Right lobe of liver (tissue), 6 donors: ENCODE measurements at regions not wholly inside any gene's neighbourhood (a gene's known extent, or its start where the extent isn't known, plus 50 kb on each side); places are given as distances from the start of the nearest gene placed in this dataset.

Experiments used
- ATAC-seq, 4 donors: fragments of 200-7000 bp; cut with Tn5 transposase; one replicate each; pipeline ENCODE4 v1.9.1; 2020; ENCODE audit warnings: mild to moderate bottlenecking in 4 of 4, moderate library complexity in 4 of 4
- DNase-seq, 3 donors: peaks; one replicate each; pipeline ENCODE4 v3.0.0-alpha.2; 2020
- H3K27ac ChIP-seq, 3 donors: fragments of 200-600 bp; one replicate each; pipeline ENCODE4 v1.8.0; 2022
- H3K27me3 ChIP-seq, 2 donors: fragments of 200-600 bp; one replicate each; pipeline ENCODE4 v1.8.0; 2022
- H3K36me3 ChIP-seq, 4 donors: fragments of 200-600 bp; sonication (generic) in 1 of 4; one replicate each; pipeline versions ENCODE4 v1.5.1 to v1.8.0; 2017 to 2022; ENCODE audit warnings: control low read depth in 1 of 4
- H3K4me1 ChIP-seq, 4 donors: fragments of 200-600 bp; sonication (generic) in 1 of 4; one replicate each; pipeline versions ENCODE4 v1.5.1 to v1.8.0; 2017 to 2022; ENCODE audit warnings: control low read depth in 1 of 4
- H3K4me3 ChIP-seq, 3 donors: fragments of 200-600 bp; one replicate each; pipeline ENCODE4 v1.8.0; 2022
- H3K9me3 ChIP-seq, 4 donors: fragments of 200-600 bp; sonication (generic) in 1 of 4; one replicate each; pipeline versions ENCODE4 v1.5.1 to v1.8.0; 2017 to 2022; ENCODE audit warnings: control low read depth in 1 of 4
- CTCF ChIP-seq, 4 donors: fragments of 200-600 bp in 3 of 4; fragments of 450-650 bp in 1 of 4; IDR thresholded peaks; one replicate each; pipeline versions ENCODE4 v1.5.1 to v1.8.0; 2016 to 2022; ENCODE audit warnings: antibody characterized with exemption in 4 of 4, mild to moderate bottlenecking in 2 of 4
- POLR2A ChIP-seq: fragments of 450-650 bp; IDR thresholded peaks from one replicate; pipeline ENCODE4 v1.6.1; 2017; ENCODE audit warnings: antibody characterized with exemption, mild to moderate bottlenecking
- WGBS: methylation state at CpG from one replicate; pipeline ENCODE4 v1.1.6; 2018; ENCODE audit warnings: low coverage, low lambda C conversion rate; ENCODE audit not compliant: insufficient coverage; ENCODE audit errors: missing lambda C conversion rate; 5-methylcytosine and 5-hydroxymethylcytosine counted together
- intact Hi-C, 2 donors: fragments of 100-400 bp; cut with DNase I; formaldehyde crosslinking; loops; one replicate each; pipeline versions ENCODE4 v1.11.2 to v1.14.1; 2022
- donor health status: DM: no; HTN: yes; CAD: no.
- donor health status: DM: no; HTN: no; CAD: no.
- donor health status: DM: no; HTN: no; CAD: no.
- donor health status: DM: no; HTN: yes; CAD: no.
- donor health status: DM: no; HTN: yes; CAD: no.

GRCh38 chr12:132384916-132385774, 55.8 kb upstream of the GALNT9 start:
- no peak for DNase-seq
- WGBS: 47% methylated on average over 18 of the region's 25 CpGs
- no peaks in the 10 kb centered on the region for H3K36me3 ChIP-seq

DNA sequence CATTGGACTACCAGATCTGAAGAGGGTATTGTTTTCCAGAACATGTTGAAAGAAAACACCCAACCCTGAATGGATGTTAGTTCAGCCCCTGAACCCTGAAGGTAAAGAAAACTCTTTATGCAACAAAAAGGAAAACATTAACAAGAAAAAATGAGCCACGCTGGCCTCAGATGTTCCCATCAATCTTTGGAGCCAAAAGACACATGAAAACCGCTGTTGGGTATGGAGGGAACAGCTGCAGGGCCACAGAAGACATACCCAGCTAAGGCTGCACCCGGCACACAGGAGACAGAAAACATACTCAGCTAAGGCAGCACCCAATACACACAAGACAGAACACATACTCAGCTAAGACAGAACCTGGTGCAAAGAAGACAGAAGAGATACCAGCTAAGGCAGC, 51.3 kb upstream of the GALNT9 start:
- TF ChIP-seq CTCF (IDR thresholded peaks at IDR 0.05) (no peak), POLR2A (no peak)
- WGBS: 32% methylated on average over 3 of the region's 3 CpGs
- no peak overlapping the region for H3K27ac ChIP-seq
- no peaks in the 10 kb centered on the region for H3K36me3 ChIP-seq
- no peaks in the 10 kb centered on the region for H3K9me3 ChIP-seq
- intact Hi-C loops: no loop called here
- H3K27me3 ChIP-seq: no peaks in the 10 kb centered on the region
- no peak for DNase-seq
- no peak for ATAC-seq
- H3K4me1 ChIP-seq: no peaks in the 10 kb centered on the region
- no peak overlapping the region for H3K4me3 ChIP-seq

More at GRCh38 chr12:132384916-132385774, 55.8 kb upstream of the GALNT9 start:
- H3K27ac ChIP-seq: no peak overlapping the region
- intact Hi-C loops: no loop called here
- TF ChIP-seq CTCF (IDR thresholded peaks at IDR 0.05): no peak
- no peak for TF ChIP-seq POLR2A
- H3K4me3 ChIP-seq: no peak overlapping the region
- ATAC-seq: no peak
- no peaks in the 10 kb centered on the region for H3K4me1 ChIP-seq
- no peaks in the 10 kb centered on the region for H3K9me3 ChIP-seq
- no peaks in the 10 kb centered on the region for H3K27me3 ChIP-seq

DNA sequence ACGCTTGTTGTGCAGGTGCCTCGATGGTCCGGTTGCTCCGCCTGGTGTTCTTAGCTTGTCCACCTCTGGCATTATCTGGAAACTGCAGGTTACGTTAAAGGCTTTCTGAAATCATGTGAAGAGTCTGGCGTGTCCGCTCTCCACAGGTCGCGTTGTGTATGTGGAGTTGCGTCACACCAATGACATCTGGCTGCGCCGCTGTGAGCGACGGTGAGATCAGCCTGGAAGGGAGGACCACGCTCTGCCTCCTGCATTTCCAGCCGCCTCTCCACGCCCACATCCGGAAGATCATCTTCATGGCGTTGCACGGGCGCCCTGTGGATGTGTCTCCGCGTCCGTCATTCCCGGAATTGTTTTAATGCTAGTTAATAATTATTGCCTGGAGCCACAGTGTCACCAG, 50.6 kb upstream of the GALNT9 start:
- TF ChIP-seq POLR2A: no peak
- TF ChIP-seq CTCF (IDR thresholded peaks at IDR 0.05): no peak
- DNase-seq (no peak), ATAC-seq (no peak)
- WGBS: 74% methylated on average over 10 of the region's 25 CpGs
- Histone ChIP-seq H3K9me3 (no peaks in the 10 kb centered on the region), H3K36me3 (no peaks in the 10 kb centered on the region), H3K4me1 (no peaks in the 10 kb centered on the region), H3K27me3 (no peaks in the 10 kb centered on the region), H3K4me3 (no peak overlapping the region), H3K27ac (no peak overlapping the region)
- intact Hi-C loops: no loop called here

DNA sequence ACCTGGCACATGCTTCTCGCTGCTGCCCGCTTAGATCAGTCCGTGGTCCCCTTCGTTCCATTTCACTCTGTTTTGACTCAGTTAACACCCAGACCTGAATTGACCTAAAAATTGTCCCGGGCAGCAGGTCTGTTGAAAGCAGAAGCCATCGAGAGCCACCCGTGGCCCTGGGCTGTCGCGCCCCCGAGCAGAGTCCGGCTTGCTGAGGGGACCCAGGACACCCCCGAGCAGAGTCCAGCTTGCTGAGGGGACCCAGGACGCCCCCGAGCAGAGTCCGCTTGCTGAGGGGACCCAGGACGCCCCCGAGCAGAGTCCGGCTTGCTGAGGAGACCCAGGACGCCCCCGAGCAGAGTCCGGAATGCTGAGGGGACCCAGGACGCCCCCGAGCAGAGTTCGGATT, 50.2 kb upstream of the GALNT9 start:
- no peaks in the 10 kb centered on the region for H3K27me3 ChIP-seq
- H3K4me1 ChIP-seq: no peaks in the 10 kb centered on the region
- no peak overlapping the region for H3K4me3 ChIP-seq
- no peaks in the 10 kb centered on the region for H3K36me3 ChIP-seq
- intact Hi-C loops: no loop called here
- DNase-seq: no peak
- no peak for TF ChIP-seq POLR2A
- TF ChIP-seq CTCF (IDR thresholded peaks at IDR 0.05): no peak
- no peak overlapping the region for H3K27ac ChIP-seq
- H3K9me3 ChIP-seq: no peaks in the 10 kb centered on the region
- 86% methylated on average over 8 of the region's 24 CpGs for WGBS
- no peak for ATAC-seq
